ENCODE measurements at regions not wholly inside any gene's neighbourhood (a gene's known extent, or its start where the extent isn't known, plus 50 kb on each side); places are given as distances from the start of the nearest gene placed in this dataset.
"Not testable (repeated sequence)": the region's sequence is repeated elsewhere in the genome, so short reads cannot be mapped to it uniquely, and the experiment has no call there.

GRCh38 chr7:81273601-81274397, 354.9 kb upstream of the SEMA3C start:
- no peak for DNase-seq

GRCh38 chr7:81272176-81272575, 353.3 kb upstream of the SEMA3C start:
- no peak for DNase-seq

- DNase-seq: no peak
Measured at GRCh38 chr7:81268551-81268950, 349.7 kb upstream of the SEMA3C start.

- no peak for DNase-seq
Measured at GRCh38 chr7:81267508-81267907, 348.7 kb upstream of the SEMA3C start.

GRCh38 chr7:81264116-81264515, 345.3 kb upstream of the SEMA3C start:
- no peak for DNase-seq

GRCh38 chr7:81260152-81260551, 341.3 kb upstream of the SEMA3C start:
- no peak for DNase-seq

- peak; percentile 5 for DNase-seq
Measured at GRCh38 chr7:81256991-81257390, 338.1 kb upstream of the SEMA3C start.

- DNase-seq: no peak
Measured at GRCh38 chr7:81248420-81248819, 329.6 kb upstream of the SEMA3C start.

GRCh38 chr7:81247364-81247763, 328.5 kb upstream of the SEMA3C start:
- not testable (repeated sequence) for DNase-seq

GRCh38 chr7:81245353-81245752, 326.5 kb upstream of the SEMA3C start:
- DNase-seq: no peak

- peak; percentile 56 for DNase-seq
Measured at GRCh38 chr7:81244224-81244623, 325.4 kb upstream of the SEMA3C start.

GRCh38 chr7:81236560-81236959, 317.7 kb upstream of the SEMA3C start:
- DNase-seq: no peak

- no peak for DNase-seq
Measured at GRCh38 chr7:81235997-81236396, 317.1 kb upstream of the SEMA3C start.

GRCh38 chr7:81234896-81235295, 316.0 kb upstream of the SEMA3C start:
- DNase-seq: no peak

GRCh38 chr7:81233208-81233940, 314.5 kb upstream of the SEMA3C start:
- no peak for DNase-seq

- DNase-seq: peak; percentile 58
Measured at GRCh38 chr7:81232084-81232799, 313.4 kb upstream of the SEMA3C start.

- DNase-seq: peak; percentile 90
Measured at GRCh38 chr7:81231301-81231838, 312.5 kb upstream of the SEMA3C start.

- no peak for DNase-seq
Measured at GRCh38 chr7:81226234-81226633, 307.4 kb upstream of the SEMA3C start.

- DNase-seq: not testable (repeated sequence)
Measured at GRCh38 chr7:81222692-81223091, 303.8 kb upstream of the SEMA3C start.

- no peak for DNase-seq
Measured at GRCh38 chr7:81221527-81222217, 302.8 kb upstream of the SEMA3C start.

- DNase-seq: no peak
Measured at GRCh38 chr7:81218480-81219106, 299.7 kb upstream of the SEMA3C start.

GRCh38 chr7:81213394-81213793, 294.5 kb upstream of the SEMA3C start:
- no peak for DNase-seq
